Small intestine (tissue), 7 donors: ENCODE measurements at regions not wholly inside any gene's neighbourhood (a gene's known extent, or its start where the extent isn't known, plus 50 kb on each side); places are given as distances from the start of the nearest gene placed in this dataset.

Source experiments
- DNase-seq, 2 donors: peaks; one replicate each; pipeline versions ENCODE4 v3.0.0 to v3.0.0-alpha.2; 2013
- FAIRE-seq: peaks from 2 replicates; lab custom pipeline; 2012; peaks lifted over from hg19 to GRCh38; lab: Jason Lieb, UNC
- H3K27ac ChIP-seq, 3 donors: one replicate each; pipeline ENCODE4 v1.5.1; 2013; ENCODE audit warnings: low read length in 2 of 3, mild to moderate bottlenecking in 2 of 3, control low read depth in 1 of 3, inconsistent platforms in 1 of 3, low read depth in 1 of 3, moderate library complexity in 1 of 3
- H3K27me3 ChIP-seq, 3 donors: one replicate each; pipeline ENCODE4 v1.6.1; 2013; ENCODE audit warnings: low read length in 3 of 3, inconsistent platforms in 1 of 3; ENCODE audit not compliant: control insufficient read depth in 3 of 3, insufficient read depth in 3 of 3
- H3K36me3 ChIP-seq, 3 donors: one replicate each; pipeline ENCODE4 v1.6.1; 2013; ENCODE audit warnings: low read length in 3 of 3, inconsistent platforms in 1 of 3, low read depth in 1 of 3, mild to moderate bottlenecking in 1 of 3, moderate library complexity in 1 of 3; ENCODE audit not compliant: control insufficient read depth in 3 of 3, insufficient read depth in 2 of 3
- H3K4me1 ChIP-seq, 3 donors: one replicate each; pipeline ENCODE4 v1.6.1; 2013; ENCODE audit warnings: low read length in 2 of 3, inconsistent platforms in 1 of 3, low read depth in 1 of 3, mild to moderate bottlenecking in 1 of 3, moderate library complexity in 1 of 3; ENCODE audit not compliant: control insufficient read depth in 3 of 3, insufficient read depth in 2 of 3
- H3K4me3 ChIP-seq, 3 donors: one replicate each; pipeline ENCODE4 v1.5.1; 2013; ENCODE audit warnings: low read length in 3 of 3, control low read depth in 1 of 3, inconsistent platforms in 1 of 3, low read depth in 1 of 3, mild to moderate bottlenecking in 1 of 3, moderate library complexity in 1 of 3
- H3K9me3 ChIP-seq, 2 donors: one replicate each; pipeline ENCODE4 v1.6.1; 2013; ENCODE audit warnings: low read depth in 1 of 2, low read length in 1 of 2; ENCODE audit not compliant: control insufficient read depth in 2 of 2, insufficient read depth in 1 of 2
- WGBS, 3 donors: extraction: QIAGEN DNeasy Blood & Tissue Kit; methylation state at CpG; one replicate each; pipeline ENCODE4 v1.1.7; 2013; 5-methylcytosine and 5-hydroxymethylcytosine counted together
- donor health status: healthy with polysubstance abuse.
- donor health status: control.
- donor health status: control.
- donor health status: Bipolar disorder and iron deficiency.
- donor health status: healthy.

- 51 to 71% (median 56%) methylated on average over 20 of the region's 20 CpGs for WGBS, 3 donors
- no peaks in the 10 kb centered on the region for H3K27me3 ChIP-seq
- H3K4me1 ChIP-seq = peaks cover 4 to 29% (median 6%) of the 10 kb centered on the region in 3 donors
- H3K27ac ChIP-seq = no peak overlapping the region
- H3K4me3 ChIP-seq = no peak overlapping the region
- H3K36me3 ChIP-seq = no peaks in the 10 kb centered on the region
- FAIRE-seq (no peak), DNase-seq (no peak)
- H3K9me3 ChIP-seq = no peaks in the 10 kb centered on the region
Measured at GRCh38 chr12:4025181-4026019, 152.2 kb upstream of the PARP11 start.

- Histone ChIP-seq H3K4me1 (peaks cover 4 to 26% (median 6%) of the 10 kb centered on the region in 3 donors), H3K9me3 (no peaks in the 10 kb centered on the region), H3K27me3 (no peaks in the 10 kb centered on the region), H3K4me3 (no peak overlapping the region), H3K36me3 (no peaks in the 10 kb centered on the region), H3K27ac (no peak overlapping the region)
- DNase-seq = no peak
- 49 to 71% (median 60%) methylated on average over 7 of the region's 7 CpGs for WGBS, 3 donors
- no peak for FAIRE-seq
Measured at GRCh38 chr12:4024701-4025100, 151.5 kb upstream of the PARP11 start.

- FAIRE-seq (no peak), DNase-seq (peak; percentile 97)
- H3K36me3 ChIP-seq = no peaks in the 10 kb centered on the region
- no peak overlapping the region for H3K4me3 ChIP-seq
- peak overlapping the region; percentile 26 to 71 (median 56) for H3K27ac ChIP-seq
- 20 to 62% (median 42%) methylated on average over 11 to 12 of the region's 12 CpGs for WGBS, 3 donors
- no peaks in the 10 kb centered on the region for H3K27me3 ChIP-seq
- peaks cover 2 to 50% (median 16%) of the 10 kb centered on the region in 3 donors for H3K4me1 ChIP-seq
- no peaks in the 10 kb centered on the region for H3K9me3 ChIP-seq
Measured at GRCh38 chr12:4015225-4016091, 142.3 kb upstream of the PARP11 start.

GRCh38 chr12:4014858-4015224 lies 141.6 kb upstream of the PARP11 start:
- peak in 1 of 2 donors; percentile 45 for DNase-seq
- no peak for FAIRE-seq
- H3K27ac ChIP-seq = peak overlapping the region; percentile 26 to 71 (median 56)
- no peaks in the 10 kb centered on the region for H3K27me3 ChIP-seq
- no peaks in the 10 kb centered on the region for H3K9me3 ChIP-seq
- H3K36me3 ChIP-seq = no peaks in the 10 kb centered on the region
- H3K4me1 ChIP-seq = peaks cover 2 to 50% (median 16%) of the 10 kb centered on the region in 3 donors
- H3K4me3 ChIP-seq = no peak overlapping the region
- WGBS, 3 donors = 26 to 54% (median 33%) methylated on average over 6 of the region's 6 CpGs

GRCh38 chr12:4014444-4014843 lies 141.2 kb upstream of the PARP11 start:
- H3K9me3 ChIP-seq = no peaks in the 10 kb centered on the region
- H3K4me1 ChIP-seq = peaks cover 2 to 50% (median 16%) of the 10 kb centered on the region in 3 donors
- H3K36me3 ChIP-seq = no peaks in the 10 kb centered on the region
- peak overlapping the region in 1 of 3 donors; percentile 71 for H3K27ac ChIP-seq
- H3K4me3 ChIP-seq = no peak overlapping the region
- FAIRE-seq (no peak), DNase-seq (no peak)
- H3K27me3 ChIP-seq = no peaks in the 10 kb centered on the region
- 84 to 90% (median 90%) methylated on average over 2 of the region's 2 CpGs for WGBS, 3 donors

- DNase-seq (peak in 1 of 2 donors; percentile 82), FAIRE-seq (no peak)
- H3K27ac ChIP-seq = peak overlapping the region in 1 of 3 donors; percentile 12
- no peak overlapping the region for H3K4me3 ChIP-seq
- H3K27me3 ChIP-seq = no peaks in the 10 kb centered on the region
- WGBS, 3 donors = 31 to 60% (median 43%) methylated on average over 5 of the region's 5 CpGs
- H3K36me3 ChIP-seq = no peaks in the 10 kb centered on the region
- H3K4me1 ChIP-seq = peaks cover 2 to 50% (median 16%) of the 10 kb centered on the region in 3 donors
- no peaks in the 10 kb centered on the region for H3K9me3 ChIP-seq
Measured at GRCh38 chr12:4012977-4013968, 140.1 kb upstream of the PARP11 start.

GRCh38 chr12:4012073-4012472 lies 138.9 kb upstream of the PARP11 start:
- no peaks in the 10 kb centered on the region for H3K36me3 ChIP-seq
- H3K9me3 ChIP-seq = no peaks in the 10 kb centered on the region
- no peak overlapping the region for H3K4me3 ChIP-seq
- DNase-seq (no peak), FAIRE-seq (no peak)
- peaks cover 2 to 50% (median 16%) of the 10 kb centered on the region in 3 donors for H3K4me1 ChIP-seq
- H3K27me3 ChIP-seq = no peaks in the 10 kb centered on the region
- H3K27ac ChIP-seq = no peak overlapping the region
